NOMO-1 treated with dmso at 0.1 percent for 144 hours (cell line): ENCODE measurements at regions not wholly inside any gene's neighbourhood (a gene's known extent, or its start where the extent isn't known, plus 50 kb on each side); places are given as distances from the start of the nearest gene placed in this dataset.

ENCODE experiments used
- DNase-seq: peaks from one replicate; lab custom pipeline; 2025; ENCODE audit not compliant: unreplicated experiment; lab: John Stamatoyannopoulos, UW

DNA sequence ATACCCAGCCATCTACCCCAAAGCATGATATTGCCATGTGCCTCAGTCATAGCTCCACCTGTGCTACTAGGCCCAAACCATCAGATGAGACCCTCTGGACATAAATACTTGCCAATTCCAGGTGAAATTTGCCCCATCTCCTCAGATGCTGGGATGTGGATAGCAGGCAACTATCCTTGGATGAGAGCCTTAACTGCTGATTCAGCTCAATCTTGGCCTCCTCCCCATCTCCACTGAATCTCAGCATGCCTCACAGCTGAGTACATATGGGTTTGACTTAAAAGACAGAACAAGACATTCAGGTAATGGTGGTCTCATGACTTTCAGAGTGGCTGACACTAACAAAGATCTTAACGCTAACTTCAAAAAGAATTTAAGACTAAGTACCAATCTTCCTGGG is 50.8 kb upstream of the KLHL13 start:
- DNase-seq = no peak

DNA sequence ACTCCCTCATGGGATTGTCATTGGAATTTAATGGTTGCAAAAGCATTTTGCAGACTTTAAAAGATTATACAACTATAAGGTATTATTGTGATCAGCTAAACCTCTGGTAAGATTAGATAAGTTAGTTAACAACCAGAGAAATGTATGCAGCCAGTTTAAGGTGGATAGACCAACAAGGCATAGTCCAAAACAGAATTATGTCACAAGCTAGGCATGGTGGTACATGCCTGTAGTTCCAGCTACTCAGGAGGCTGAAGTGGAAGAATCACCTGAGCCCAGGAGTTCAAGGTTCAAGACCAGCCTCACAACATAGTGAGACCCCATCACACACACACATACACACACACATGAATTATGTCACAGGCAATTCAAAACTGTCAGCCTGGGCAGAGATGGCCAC is 54.7 kb upstream of the KLHL13 start:
- no peak for DNase-seq

DNA sequence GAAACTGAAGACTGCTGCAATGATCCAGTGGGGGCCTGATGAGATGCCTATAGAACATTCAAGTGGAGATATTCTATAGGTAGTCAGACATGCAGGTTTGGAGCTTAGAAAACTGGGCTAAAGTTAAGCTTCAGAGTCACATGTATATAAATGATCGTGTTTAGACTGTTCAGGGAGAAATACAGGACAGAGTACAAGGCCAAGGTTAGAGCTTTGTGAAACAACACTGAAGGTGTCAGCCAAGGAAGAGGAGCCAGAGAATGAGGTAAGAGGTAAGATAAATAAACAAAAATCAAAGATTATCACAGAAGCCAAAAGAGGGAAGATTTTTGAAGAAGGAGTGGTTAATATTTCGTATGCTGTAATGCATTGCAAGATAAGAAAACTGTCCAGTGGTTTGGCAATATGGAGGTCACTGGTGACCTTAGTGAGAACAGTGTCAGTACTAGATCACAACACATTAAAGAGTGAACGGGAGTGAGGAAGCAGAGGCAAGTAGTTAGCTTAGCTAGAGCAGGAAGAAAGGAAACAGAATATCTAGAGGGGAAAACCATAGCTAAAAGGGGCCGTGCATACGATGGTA is 58.0 kb upstream of the KLHL13 start:
- no peak for DNase-seq

DNA sequence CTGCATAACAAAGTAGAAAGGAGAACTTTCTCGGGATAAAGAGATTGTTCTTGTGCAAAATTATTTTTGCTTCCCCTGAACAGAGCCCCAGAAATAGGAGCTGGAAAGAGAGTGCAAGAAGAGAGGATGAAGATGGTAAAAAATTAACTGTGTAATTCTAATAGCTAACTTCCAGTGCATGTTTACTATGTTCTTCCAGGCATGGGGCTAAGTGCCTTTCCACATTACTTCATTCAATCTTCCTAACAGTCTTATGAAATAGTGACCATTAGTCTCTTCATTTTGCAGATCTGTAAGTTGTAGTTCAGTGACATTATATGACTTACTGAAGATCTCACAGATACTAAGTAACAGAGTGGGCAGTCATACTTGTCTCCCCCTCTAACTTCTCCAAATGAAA is 61.1 kb upstream of the KLHL13 start:
- no peak for DNase-seq

DNA sequence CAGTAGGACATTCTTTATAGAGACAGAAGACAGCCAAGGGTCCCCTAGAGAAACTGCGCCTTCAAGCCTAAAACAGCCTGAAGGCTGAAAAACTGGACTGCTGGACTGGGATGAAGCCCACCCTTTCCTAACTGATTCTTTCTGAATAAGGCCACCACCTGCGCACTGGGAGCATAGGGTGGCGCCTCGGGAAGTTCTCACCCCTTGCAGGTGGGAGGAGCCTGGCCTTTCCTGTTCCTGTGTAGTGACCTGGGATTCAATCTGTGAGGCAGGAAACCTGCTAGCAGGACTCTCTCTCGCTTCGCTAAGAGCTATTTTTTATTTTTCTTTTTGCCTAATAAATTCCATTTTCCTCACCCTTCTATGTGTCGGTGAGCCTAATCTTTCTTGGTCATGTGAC is 61.8 kb upstream of the KLHL13 start:
- no peak for DNase-seq

DNA sequence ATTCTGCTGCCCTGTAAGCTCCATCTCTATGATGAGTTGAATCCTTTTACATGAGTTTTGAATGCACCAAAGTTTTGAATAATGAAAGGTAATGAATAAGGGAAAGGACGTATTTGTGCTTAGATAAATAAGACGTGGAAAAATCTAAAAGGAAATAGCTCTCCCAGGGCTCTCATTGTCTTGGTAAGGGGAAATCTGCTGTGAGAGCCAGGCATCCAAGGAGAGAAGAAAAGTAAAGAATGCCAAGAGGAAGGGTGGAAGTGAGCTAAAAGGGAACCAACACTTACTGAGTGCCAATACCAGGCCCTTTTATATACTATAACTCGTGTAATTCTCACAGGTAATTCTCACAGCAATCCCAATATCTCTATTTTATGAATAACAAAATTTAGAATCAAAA is 62.6 kb upstream of the KLHL13 start:
- no peak for DNase-seq

DNA sequence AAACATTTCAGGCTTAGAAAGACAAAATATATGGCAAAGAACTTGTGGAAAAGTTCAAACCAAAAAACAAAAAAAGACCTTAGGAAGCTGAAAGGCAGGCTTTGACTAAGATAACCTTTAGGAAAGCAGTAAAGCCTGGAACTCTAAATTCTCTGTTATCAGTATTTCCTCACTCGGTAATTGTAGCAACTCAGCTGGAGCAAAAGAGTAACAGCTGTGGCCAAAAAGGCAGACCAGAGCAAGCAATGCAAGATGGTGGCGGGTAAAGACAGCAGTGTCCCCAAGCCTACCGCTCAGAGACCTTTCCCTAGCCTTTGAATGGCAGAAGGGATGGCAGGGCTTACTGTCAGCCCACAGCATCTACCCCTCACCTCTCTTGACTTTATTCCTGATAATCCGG is 63.1 kb upstream of the KLHL13 start:
- no peak for DNase-seq

DNA sequence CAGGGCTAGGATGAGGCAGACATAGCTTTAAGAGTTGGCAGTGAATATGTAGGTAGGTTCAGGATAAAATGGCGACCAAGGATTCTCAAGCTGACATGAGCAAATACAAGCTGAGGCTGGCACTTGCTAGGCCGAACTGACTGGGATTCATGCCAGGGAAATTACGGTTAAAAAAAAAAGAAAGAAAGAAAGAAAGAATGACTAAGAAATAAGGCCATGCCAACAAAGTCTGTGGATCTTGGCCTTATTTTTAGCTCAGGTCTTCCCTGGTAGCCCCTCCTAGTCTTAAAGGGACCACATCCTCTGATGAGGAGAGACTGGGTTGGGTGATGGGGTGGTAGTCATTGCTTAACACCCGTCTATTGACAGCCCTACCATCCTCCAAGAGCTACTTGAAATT is 64.4 kb upstream of the KLHL13 start:
- DNase-seq = no peak

DNA sequence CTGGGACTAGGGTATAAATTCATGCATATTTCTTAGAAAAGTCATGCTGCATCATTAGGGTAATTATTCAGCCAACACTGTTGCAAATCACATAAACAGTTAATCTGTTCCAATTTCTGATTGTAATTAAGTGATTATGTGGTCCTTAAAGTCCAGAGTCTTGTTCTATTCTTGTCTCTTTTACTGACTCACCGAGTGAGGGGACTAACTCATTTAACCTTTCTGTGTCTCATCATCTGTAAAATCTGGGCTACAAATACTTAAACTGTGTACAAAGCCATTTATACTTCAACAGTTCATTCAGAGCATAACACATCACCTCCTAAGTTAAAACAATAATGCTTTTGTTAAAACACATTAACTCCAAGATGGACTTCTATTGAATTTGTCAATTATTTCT is 65.4 kb upstream of the KLHL13 start:
- DNase-seq = no peak

DNA sequence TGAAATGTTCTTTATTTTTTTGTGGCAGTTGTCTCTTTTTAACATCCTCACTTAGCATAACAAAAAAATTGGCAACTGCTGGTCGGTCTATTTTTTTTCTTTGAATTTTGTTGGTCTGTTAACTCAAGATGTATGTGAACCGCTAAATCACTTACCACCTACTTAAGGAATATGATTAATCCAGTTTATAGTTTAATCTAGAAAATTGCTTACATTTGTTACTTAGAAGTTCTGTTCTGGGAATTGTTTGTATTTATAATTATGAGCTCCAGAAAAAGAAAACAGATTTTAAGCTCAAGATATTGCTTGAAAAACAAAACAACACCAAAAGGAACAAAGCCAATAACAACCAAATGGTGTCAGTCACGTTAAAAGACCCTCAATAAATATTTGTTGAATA is 66.1 kb upstream of the KLHL13 start:
- no peak for DNase-seq

DNA sequence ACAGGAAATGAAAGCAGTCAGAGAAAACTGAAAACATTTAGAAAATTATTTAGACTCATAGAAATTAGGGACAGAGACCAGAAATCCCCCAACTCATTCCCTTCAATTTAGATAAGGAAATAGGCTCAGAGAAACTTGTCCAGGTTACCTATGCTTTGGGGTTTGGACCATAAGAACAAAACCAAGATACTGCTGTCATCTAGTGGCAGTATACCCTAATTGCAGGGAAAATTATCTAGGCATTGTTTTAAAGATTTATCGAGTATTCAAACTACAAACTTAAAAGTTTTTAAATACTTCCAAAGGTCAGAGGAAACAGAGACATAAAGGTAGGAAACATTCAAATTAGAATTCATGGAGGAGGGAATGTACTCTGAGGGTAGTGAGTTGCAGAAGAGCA is 67.0 kb upstream of the KLHL13 start:
- DNase-seq = no peak

DNA sequence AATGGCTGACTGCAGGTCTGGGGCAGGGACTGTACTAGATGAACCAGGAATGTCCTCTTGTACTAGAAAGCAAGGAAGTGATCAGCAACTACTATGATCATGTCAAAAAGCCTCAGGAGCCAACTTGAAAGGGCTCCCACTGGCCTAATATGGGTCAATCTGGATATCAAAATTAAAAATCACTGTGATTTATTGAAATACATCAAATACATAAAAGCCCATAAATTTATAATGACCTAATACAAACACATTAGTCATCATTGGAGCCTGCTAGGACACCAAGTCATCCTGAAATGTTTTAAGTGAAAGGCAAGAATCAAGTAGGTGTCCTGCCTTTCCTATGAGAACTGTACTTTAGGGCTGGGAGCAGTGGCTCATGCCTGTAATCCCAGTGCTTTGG is 70.5 kb upstream of the KLHL13 start:
- no peak for DNase-seq

DNA sequence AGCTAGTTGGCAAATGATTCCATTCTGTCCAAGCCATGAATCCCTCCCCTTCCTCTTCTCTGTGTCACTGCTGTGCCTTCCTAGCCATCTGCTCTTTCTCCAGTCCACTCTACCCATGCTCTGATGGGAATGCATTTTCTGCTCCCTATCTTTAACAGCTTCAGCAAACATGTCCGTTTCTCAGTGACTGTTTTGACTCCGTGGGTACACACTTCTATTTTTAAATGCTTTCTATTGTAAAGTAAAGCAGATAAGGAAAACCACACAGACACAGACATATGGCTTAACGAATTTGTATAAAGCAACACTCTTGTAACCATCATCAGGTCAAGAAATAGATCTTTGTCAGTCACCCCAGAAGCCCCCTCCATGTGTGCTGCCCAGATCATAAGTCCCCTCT is 72.4 kb upstream of the KLHL13 start:
- DNase-seq = no peak

DNA sequence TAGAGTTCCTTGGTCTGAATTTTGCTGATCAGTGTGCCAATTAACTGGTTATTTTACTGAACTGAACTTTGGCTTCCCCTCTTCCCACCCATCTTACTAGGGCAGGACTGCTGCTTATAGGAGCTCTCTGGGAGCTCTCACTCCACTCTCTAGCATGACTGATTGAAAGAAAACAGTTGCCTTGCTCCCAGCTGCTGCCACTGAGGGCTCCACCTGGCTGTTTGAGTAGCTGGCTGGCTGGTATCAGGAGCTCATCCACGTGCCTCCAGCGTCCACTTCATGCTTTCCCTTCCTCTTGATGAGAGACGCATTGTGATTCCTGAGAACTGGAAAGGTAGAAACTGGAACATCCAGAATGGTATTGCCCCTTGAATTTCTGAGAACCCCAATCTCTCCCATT is 73.0 kb upstream of the KLHL13 start:
- no peak for DNase-seq

DNA sequence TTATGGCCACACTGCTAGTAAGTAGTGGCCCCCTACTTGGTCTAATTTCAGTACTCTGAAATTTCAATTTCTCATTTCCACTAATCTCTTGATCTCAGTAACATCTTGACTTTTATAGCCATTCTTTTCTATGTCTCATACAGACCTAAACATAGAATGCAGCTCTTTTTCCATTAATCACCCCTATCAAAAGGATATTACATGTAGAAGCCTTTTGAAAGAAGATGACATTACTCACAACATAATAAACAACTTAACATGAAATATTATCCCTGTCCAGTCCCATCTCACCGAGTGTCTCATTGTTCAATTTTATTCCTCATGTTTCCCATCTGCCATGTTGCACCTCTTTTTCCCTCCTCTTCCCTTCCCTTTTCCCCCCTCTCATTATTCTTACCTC is 81.1 kb upstream of the KLHL13 start:
- DNase-seq = no peak

DNA sequence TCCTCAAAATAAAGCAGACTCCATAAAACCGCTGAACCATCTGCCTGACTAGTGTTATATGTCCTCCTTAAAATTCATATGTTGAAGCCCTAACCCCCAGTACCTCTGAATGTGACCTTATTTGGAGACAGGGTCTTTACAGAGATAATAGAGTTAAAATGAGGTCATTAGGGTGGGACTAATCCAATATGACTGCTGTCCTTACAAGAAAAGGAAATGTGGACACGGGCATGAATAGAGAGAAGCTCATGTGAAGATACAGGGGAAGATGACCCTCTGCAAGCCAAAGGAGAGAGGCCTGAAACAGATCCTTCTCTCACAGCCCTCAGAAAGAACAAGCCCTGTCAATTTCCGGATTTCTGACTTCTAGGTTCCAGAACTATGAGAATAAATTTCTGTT is 82.0 kb upstream of the KLHL13 start:
- no peak for DNase-seq

DNA sequence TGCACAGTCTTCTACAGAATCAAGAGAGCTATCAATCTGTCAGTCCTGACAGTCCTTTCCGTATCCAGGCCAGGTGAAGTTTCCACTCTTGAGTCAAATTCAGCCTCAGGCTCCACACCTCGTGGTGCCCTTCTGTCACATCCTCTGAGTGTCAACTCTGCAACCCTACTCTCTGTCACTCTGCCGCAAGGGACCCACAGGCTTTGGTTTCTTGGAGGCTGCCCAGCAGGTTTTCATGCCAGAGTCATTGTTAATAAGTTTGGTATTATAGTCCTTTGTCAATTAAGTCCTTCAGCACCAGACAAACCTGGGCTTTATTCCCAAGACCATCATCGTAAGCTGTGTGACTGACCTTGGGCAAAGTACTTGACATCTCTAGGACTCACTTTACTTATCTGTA is 83.4 kb upstream of the KLHL13 start:
- no peak for DNase-seq

DNA sequence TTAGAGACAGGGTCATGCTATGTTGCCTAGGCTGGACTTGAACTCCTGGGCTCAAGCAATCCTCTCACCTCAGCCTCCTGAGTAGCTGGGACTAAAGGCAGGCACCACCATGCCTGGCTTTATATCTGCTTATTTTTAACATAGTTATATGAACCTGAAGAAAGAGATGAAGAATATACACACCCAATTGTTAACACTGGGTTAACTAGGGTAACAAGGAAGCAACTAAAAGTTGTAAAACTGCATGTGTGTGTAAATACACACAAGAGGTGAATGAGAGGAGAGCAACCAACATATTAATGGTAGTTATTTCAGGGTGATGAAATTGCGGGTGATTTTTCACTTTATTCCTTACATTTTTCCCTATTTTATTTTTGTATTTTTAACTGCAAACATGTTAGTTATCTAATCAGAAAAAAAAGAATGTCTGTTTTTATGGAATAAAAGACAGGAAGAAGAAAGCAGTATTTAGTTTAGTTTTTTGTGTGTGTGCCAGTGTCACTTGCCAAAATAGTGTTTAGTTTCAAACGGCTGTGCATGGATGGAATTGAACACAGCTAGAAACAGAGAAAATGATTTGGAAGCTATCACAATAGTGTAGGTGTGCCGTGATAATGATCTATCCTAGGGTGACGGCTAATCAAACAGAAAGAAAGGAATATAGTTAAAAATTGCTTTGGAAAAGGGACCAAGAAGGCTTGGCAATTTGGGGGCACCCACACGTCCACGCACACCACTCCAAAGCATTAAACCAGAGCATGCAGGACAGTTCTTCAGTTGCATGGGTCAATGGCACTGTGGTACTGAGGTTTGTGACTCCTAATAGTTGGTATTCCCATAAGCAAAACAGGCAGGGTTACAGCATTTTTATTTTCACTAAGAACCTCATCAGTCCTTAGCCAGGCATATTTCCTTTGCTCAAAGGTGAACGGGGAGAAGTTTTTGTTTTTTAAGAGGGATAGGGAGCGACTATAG is 89.1 kb upstream of the KLHL13 start:
- DNase-seq = no peak

DNA sequence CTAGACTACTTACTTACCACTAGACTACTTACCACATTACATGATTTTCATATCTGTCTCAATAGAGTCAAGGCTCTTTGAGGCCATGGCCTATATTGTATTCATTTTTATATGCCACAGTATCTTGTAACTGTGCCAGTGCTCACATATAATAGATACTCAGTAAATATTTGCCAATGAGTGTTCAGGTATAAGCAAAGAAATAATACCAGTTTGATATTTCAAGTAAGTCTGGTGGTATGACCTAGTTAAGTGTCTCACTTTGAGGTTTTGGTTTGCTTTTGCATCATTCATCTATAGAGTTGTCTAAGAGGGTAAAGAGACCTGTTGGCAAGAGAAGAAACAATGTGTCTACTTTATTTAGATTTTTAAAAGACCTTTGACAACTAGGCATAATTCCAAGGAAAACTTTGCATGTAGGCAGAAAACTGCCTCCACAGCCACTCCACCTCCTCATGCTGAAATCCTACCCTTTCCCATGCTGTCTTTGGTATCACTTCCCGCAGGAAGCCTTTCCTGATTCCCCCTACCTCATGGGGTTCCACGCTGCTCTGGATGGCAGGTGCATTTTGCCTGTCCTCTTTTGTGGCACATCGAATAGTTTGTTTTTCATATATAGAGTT is 91.3 kb upstream of the KLHL13 start:
- DNase-seq = no peak

DNA sequence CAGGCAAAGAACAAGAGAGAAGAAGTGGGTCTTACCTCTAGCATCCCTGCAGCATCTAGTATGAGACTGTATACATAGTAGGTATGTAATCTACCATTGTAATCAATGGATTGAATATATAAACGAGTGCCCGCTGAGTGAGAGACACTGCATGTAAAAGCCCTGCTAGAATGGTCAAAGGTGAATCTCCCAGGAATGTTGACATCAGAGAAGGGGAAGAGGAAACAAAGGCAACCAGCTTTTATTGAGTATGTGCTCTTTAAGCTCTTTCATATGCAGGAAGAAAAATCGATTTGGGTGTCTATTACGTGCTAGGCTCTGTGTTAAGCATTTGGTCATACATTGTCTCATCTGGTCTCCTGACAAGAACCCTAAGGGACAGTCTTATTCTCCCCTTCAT is 91.9 kb upstream of the KLHL13 start:
- DNase-seq = no peak

DNA sequence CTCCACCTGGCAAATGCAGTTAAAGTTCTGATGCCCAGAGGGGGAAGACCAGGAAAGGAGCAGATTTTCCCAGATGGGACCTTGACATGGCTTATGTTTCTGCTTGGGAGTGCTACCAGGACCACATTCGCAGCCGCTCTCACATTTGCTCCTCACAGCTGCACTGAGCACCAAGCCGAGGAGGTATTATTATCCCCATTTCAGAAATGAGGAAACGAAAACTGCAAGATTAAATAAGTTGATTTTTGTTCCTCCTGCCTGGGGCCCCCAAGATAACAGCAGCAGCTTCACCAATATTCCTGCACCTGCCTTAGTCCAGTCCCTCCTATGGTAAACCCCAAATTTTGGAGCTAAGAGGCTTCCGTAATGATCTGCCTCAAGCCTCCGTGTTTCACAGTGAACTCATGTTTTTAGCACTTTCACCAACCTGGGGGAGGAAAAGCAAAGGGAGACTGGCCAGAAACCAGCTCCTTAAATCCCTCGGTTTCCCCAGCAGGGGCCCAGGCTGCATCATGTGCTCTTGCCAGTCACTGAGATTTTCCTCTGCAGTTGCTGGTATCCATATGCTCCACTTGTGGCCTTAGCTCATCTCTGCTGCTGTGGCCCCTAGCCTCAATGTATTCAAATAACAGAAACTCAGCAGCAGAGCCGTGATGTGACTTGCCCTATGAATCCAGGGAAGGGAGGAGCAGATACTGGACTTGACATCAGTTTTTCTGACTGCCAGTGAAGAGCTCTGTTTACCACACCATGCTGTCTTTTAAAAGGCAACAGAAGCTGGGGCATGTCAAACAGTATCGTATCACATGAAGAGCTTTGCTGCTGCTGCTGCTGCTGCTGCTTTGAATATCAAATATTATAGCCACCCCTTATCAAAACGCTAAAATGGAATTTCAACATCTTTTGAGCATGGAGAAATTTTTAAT is 95.5 kb upstream of the KLHL13 start:
- peak; percentile 42 for DNase-seq
